Hepatocyte (in vitro differentiated cells): ENCODE measurements at regions not wholly inside any gene's neighbourhood (a gene's known extent, or its start where the extent isn't known, plus 50 kb on each side); places are given as distances from the start of the nearest gene placed in this dataset.

Source experiments
- DNase-seq: peaks from one replicate; pipeline ENCODE4 v3.0.0-alpha.2; 2016; ENCODE audit warnings: low spot score
- H2AFZ ChIP-seq: fragments of 200-600 bp; sonication (generic); 2 replicates; pipeline ENCODE4 v1.6.0; 2016; ENCODE audit warnings: antibody characterized with exemption, mild to moderate bottlenecking
- H3K27ac ChIP-seq: fragments of 200-600 bp; sonication (generic); 2 replicates; pipeline ENCODE4 v1.5.1; 2016; ENCODE audit warnings: mild to moderate bottlenecking
- H3K27me3 ChIP-seq: fragments of 200-600 bp; sonication (generic); 2 replicates; pipeline ENCODE4 v1.6.1; 2016
- H3K36me3 ChIP-seq: fragments of 200-600 bp; sonication (generic); replicated peaks from 2 replicates; pipeline ENCODE4 v1.5.1; 2016; ENCODE audit warnings: low read depth; ENCODE audit not compliant: insufficient read depth
- H3K4me1 ChIP-seq: fragments of 200-600 bp; sonication (generic); 2 replicates; pipeline ENCODE4 v1.5.1; 2016; ENCODE audit warnings: mild to moderate bottlenecking, moderate library complexity; ENCODE audit not compliant: insufficient read depth
- H3K4me2 ChIP-seq: fragments of 200-600 bp; sonication (generic); 2 replicates; pipeline ENCODE4 v1.6.0; 2016
- H3K4me3 ChIP-seq: fragments of 200-600 bp; sonication (generic); 2 replicates; pipeline ENCODE4 v1.5.1; 2016; ENCODE audit warnings: mild to moderate bottlenecking
- H3K79me2 ChIP-seq: fragments of 200-600 bp; sonication (generic); 2 replicates; pipeline ENCODE4 v1.6.0; 2017; ENCODE audit warnings: mild to moderate bottlenecking
- H3K9me2 ChIP-seq: fragments of 200-600 bp; sonication (generic); replicated peaks from 2 replicates; pipeline ENCODE4 v1.6.0; 2017; ENCODE audit warnings: mild to moderate bottlenecking; ENCODE audit not compliant: insufficient read depth
- H3K9me3 ChIP-seq: fragments of 200-600 bp; sonication (generic); 2 replicates; pipeline ENCODE4 v1.5.1; 2016; ENCODE audit warnings: low read depth, mild to moderate bottlenecking
- H4K20me1 ChIP-seq: fragments of 200-600 bp; sonication (generic); 2 replicates; pipeline ENCODE4 v1.6.0; 2016; ENCODE audit warnings: mild to moderate bottlenecking; ENCODE audit not compliant: insufficient read depth, poor library complexity, severe bottlenecking
- EZH2 ChIP-seq: fragments of 200-600 bp; sonication (generic); IDR thresholded peaks from 2 replicates; pipeline ENCODE4 v1.6.1; 2016; ENCODE audit warnings: antibody characterized with exemption, mild to moderate bottlenecking, borderline replicate concordance
- EZH2phosphoT487 ChIP-seq: fragments of 200-600 bp; sonication (generic); IDR thresholded peaks from one replicate; pipeline ENCODE4 v1.6.1; 2018; ENCODE audit warnings: antibody characterized with exemption, mild to moderate bottlenecking, low read depth, moderate library complexity; ENCODE audit not compliant: unreplicated experiment, severe bottlenecking
- WGBS: methylation state at CpG from one replicate; pipeline ENCODE4 v1.1.6; 2016; ENCODE audit warnings: low lambda C conversion rate; ENCODE audit errors: missing lambda C conversion rate; 5-methylcytosine and 5-hydroxymethylcytosine counted together
- TF ChIP-seq, protein P1 (sequence below): fragments of 200-600 bp; sonication (generic); IDR thresholded peaks from 2 replicates; pipeline ENCODE4 v1.5.1; 2016; ENCODE audit warnings: antibody characterized with exemption, mild to moderate bottlenecking; ENCODE audit not compliant: poor library complexity

- Histone ChIP-seq H3K27ac (no peak overlapping the region), H3K9me3 (no peaks in the 10 kb centered on the region), H4K20me1 (no peaks in the 10 kb centered on the region), H3K4me3 (no peak overlapping the region), H3K79me2 (no peaks in the 10 kb centered on the region), H3K36me3 (no peaks in the 10 kb centered on the region), H3K4me2 (no peak overlapping the region), H3K9me2 (no peaks in the 10 kb centered on the region), H2AFZ (no peak overlapping the region), H3K27me3 (no peaks in the 10 kb centered on the region), H3K4me1 (no peaks in the 10 kb centered on the region)
- DNase-seq: no peak
- 96% methylated on average over 4 of the region's 4 CpGs for WGBS
- TF ChIP-seq, protein P1, sequence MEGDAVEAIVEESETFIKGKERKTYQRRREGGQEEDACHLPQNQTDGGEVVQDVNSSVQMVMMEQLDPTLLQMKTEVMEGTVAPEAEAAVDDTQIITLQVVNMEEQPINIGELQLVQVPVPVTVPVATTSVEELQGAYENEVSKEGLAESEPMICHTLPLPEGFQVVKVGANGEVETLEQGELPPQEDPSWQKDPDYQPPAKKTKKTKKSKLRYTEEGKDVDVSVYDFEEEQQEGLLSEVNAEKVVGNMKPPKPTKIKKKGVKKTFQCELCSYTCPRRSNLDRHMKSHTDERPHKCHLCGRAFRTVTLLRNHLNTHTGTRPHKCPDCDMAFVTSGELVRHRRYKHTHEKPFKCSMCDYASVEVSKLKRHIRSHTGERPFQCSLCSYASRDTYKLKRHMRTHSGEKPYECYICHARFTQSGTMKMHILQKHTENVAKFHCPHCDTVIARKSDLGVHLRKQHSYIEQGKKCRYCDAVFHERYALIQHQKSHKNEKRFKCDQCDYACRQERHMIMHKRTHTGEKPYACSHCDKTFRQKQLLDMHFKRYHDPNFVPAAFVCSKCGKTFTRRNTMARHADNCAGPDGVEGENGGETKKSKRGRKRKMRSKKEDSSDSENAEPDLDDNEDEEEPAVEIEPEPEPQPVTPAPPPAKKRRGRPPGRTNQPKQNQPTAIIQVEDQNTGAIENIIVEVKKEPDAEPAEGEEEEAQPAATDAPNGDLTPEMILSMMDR: no peak
- TF ChIP-seq EZH2 (no peak), EZH2phosphoT487 (no peak)
Observed at GRCh38 chr4:27836523-27836922, 975.9 kb downstream of the STIM2 start.

- Histone ChIP-seq H3K9me2 (no peaks in the 10 kb centered on the region), H3K4me3 (no peak overlapping the region), H3K36me3 (no peaks in the 10 kb centered on the region), H3K9me3 (no peaks in the 10 kb centered on the region), H3K27me3 (no peaks in the 10 kb centered on the region), H2AFZ (no peak overlapping the region), H3K4me2 (no peak overlapping the region), H3K79me2 (no peaks in the 10 kb centered on the region), H3K27ac (no peak overlapping the region), H4K20me1 (no peaks in the 10 kb centered on the region), H3K4me1 (no peaks in the 10 kb centered on the region)
- no peak for DNase-seq
- TF ChIP-seq EZH2 (no peak), EZH2phosphoT487 (no peak)
- TF ChIP-seq, protein P1: no peak
Observed at GRCh38 chr4:27843776-27844175, 983.1 kb downstream of the STIM2 start.

GRCh38 chr4:27844376-27844775 lies 983.7 kb downstream of the STIM2 start:
- Histone ChIP-seq H3K79me2 (no peaks in the 10 kb centered on the region), H3K36me3 (no peaks in the 10 kb centered on the region), H3K4me3 (no peak overlapping the region), H3K27me3 (no peaks in the 10 kb centered on the region), H2AFZ (no peak overlapping the region), H3K4me1 (no peaks in the 10 kb centered on the region), H3K4me2 (no peak overlapping the region), H4K20me1 (no peaks in the 10 kb centered on the region), H3K27ac (no peak overlapping the region), H3K9me2 (no peaks in the 10 kb centered on the region), H3K9me3 (no peaks in the 10 kb centered on the region)
- DNase-seq: no peak
- 83% methylated on average over 2 of the region's 2 CpGs for WGBS
- TF ChIP-seq, protein P1: no peak
- TF ChIP-seq EZH2 (no peak), EZH2phosphoT487 (no peak)

DNA sequence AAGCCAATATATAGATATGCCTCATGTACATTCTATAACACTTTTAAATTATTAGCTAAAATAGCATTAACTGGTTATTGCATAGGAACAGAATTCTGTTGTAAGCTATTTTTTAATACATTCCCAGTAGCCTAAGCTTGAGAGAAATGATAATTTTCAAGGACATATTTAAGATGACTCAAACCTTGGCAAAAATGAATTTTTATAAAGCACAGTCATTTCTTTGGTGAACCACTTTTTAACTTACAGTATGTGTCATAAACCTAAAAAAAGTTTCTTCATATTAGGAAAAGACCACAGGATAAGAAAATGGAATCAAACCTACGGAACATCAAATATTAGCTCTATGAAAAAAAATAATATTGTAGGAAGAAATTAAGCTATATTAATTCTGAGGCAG lies 986.3 kb downstream of the STIM2 start:
- WGBS: 100% methylated on average over 1 of the region's 1 CpG
- Histone ChIP-seq H2AFZ (no peak overlapping the region), H3K79me2 (no peaks in the 10 kb centered on the region), H3K27ac (no peak overlapping the region), H4K20me1 (no peaks in the 10 kb centered on the region), H3K9me2 (no peaks in the 10 kb centered on the region), H3K9me3 (no peaks in the 10 kb centered on the region), H3K4me2 (no peak overlapping the region), H3K4me3 (no peak overlapping the region), H3K36me3 (no peaks in the 10 kb centered on the region), H3K27me3 (no peaks in the 10 kb centered on the region), H3K4me1 (no peaks in the 10 kb centered on the region)
- DNase-seq: no peak
- TF ChIP-seq EZH2phosphoT487 (no peak), EZH2 (no peak)
- TF ChIP-seq, protein P1: no peak
